H1 (cell line): ENCODE measurements at regions not wholly inside any gene's neighbourhood (a gene's known extent, or its start where the extent isn't known, plus 50 kb on each side); places are given as distances from the start of the nearest gene placed in this dataset.

Source experiments
- CTCF ChIA-PET: fragments of 300-600 bp; sonication (Branson Sonifier 250); formaldehyde crosslinking; loops from one replicate; lab custom pipeline; 2021; ENCODE audit not compliant: partially characterized antibody; lab: Charles Lee
- POLR2A ChIA-PET: fragments of 300-600 bp; sonication (Branson Sonifier 250); formaldehyde crosslinking; loops from one replicate; lab custom pipeline; 2021; ENCODE audit warnings: inconsistent platforms; ENCODE audit not compliant: partially characterized antibody; lab: Charles Lee
- DNase-seq, 2 experiments: peaks; one replicate each; pipeline versions ENCODE4 v3.0.0 to v3.0.0-alpha.2; 2010 to 2022; ENCODE audit warnings: low spot score in 2 of 2, low read depth in 1 of 2, mixed read lengths in 1 of 2
- FAIRE-seq: peaks from 2 replicates; lab custom pipeline; 2011; peaks lifted over from hg19 to GRCh38; lab: Jason Lieb, UNC
- H2AFZ ChIP-seq: 2 replicates; pipeline ENCODE4 v1.8.1; 2012; ENCODE audit warnings: low read length, inconsistent platforms
- H2AK5ac ChIP-seq: 2 replicates; pipeline ENCODE4 v1.6.1; 2013; ENCODE audit warnings: low read depth, low read length
- H2BK120ac ChIP-seq: replicated peaks from 2 replicates; pipeline ENCODE3; 2013; ENCODE audit warnings: low read depth, low read length, inconsistent platforms
- H2BK12ac ChIP-seq: 2 replicates; pipeline ENCODE4 v1.6.1; 2013; ENCODE audit warnings: low read depth, low read length
- H2BK15ac ChIP-seq: 2 replicates; pipeline ENCODE4 v1.6.1; 2013; ENCODE audit warnings: low read length
- H2BK20ac ChIP-seq: 2 replicates; pipeline ENCODE4 v1.6.1; 2013; ENCODE audit warnings: low read length
- H2BK5ac ChIP-seq: 2 replicates; pipeline ENCODE4 v1.6.1; 2013; ENCODE audit warnings: low read depth, low read length
- H3K14ac ChIP-seq: 2 replicates; pipeline ENCODE4 v1.6.1; 2013; ENCODE audit warnings: inconsistent platforms; ENCODE audit not compliant: insufficient read length
- H3K18ac ChIP-seq: 2 replicates; pipeline ENCODE4 v1.6.1; 2013; ENCODE audit warnings: low read length; ENCODE audit errors: extremely low read depth
- H3K23ac ChIP-seq: 2 replicates; pipeline ENCODE4 v1.6.1; 2013; ENCODE audit warnings: inconsistent platforms; ENCODE audit not compliant: insufficient read length
- H3K23me2 ChIP-seq: 2 replicates; pipeline ENCODE4 v1.6.1; 2013; ENCODE audit warnings: low read depth, low read length
- H3K27ac ChIP-seq: 2 replicates; pipeline ENCODE4 v1.6.1; 2011; ENCODE audit warnings: low read depth, low read length, inconsistent platforms
- H3K27me3 ChIP-seq, 4 experiments: replicated peaks in 1 of 4; 1 replicate in 1 of 4; 2 replicates in 3 of 4; pipeline versions ENCODE4 v1.6.1 to v1.8.1; 2011 to 2013; ENCODE audit warnings: low read length in 3 of 4, mild to moderate bottlenecking in 3 of 4, inconsistent platforms in 2 of 4, mixed read lengths in 2 of 4, moderate library complexity in 1 of 4; ENCODE audit not compliant: control insufficient read depth in 3 of 4, insufficient read depth in 3 of 4; ENCODE audit errors: extremely low read depth in 1 of 4
- H3K36me3 ChIP-seq, 4 experiments: 2 replicates each; pipeline versions ENCODE4 v1.6.1 to v1.8.1; 2011 to 2013; ENCODE audit warnings: mild to moderate bottlenecking in 4 of 4, low read length in 3 of 4, moderate library complexity in 2 of 4, control low read depth in 1 of 4, inconsistent platforms in 1 of 4; ENCODE audit not compliant: insufficient read depth in 4 of 4, control insufficient read depth in 2 of 4
- H3K4ac ChIP-seq: replicated peaks from 2 replicates; pipeline ENCODE3; 2013; ENCODE audit warnings: low read length, low read depth, mixed read lengths, inconsistent platforms; ENCODE audit not compliant: insufficient read length
- H3K4me1 ChIP-seq, 4 experiments: replicated peaks in 1 of 4; 1 replicate in 1 of 4; 2 replicates in 3 of 4; pipeline versions ENCODE4 v1.6.1 to v1.8.1; 2011 to 2013; ENCODE audit warnings: low read length in 3 of 4, inconsistent platforms in 2 of 4, mixed read lengths in 1 of 4; ENCODE audit not compliant: insufficient read depth in 4 of 4, control insufficient read depth in 3 of 4
- H3K4me2 ChIP-seq, 2 experiments: 2 replicates each; pipeline versions ENCODE4 v1.6.1 to v1.8.1; 2011 to 2013; ENCODE audit warnings: low read depth in 2 of 2, low read length in 2 of 2, control low read depth in 1 of 2, inconsistent platforms in 1 of 2, mild to moderate bottlenecking in 1 of 2; ENCODE audit not compliant: insufficient read depth in 1 of 2
- H3K4me3 ChIP-seq, 4 experiments: fragments of 200-600, 300-600 bp in 1 of 4; sonication (generic), shearing (Covaris generic), sonication (Bioruptor Twin) in 1 of 4; 2 replicates each; pipeline versions ENCODE4 v1.5.1 to v1.8.1; 2011 to 2016; ENCODE audit warnings: low read length in 4 of 4, low read depth in 3 of 4, control low read depth in 2 of 4, inconsistent platforms in 2 of 4, mild to moderate bottlenecking in 2 of 4, mixed read lengths in 1 of 4, moderate library complexity in 1 of 4; ENCODE audit not compliant: insufficient read depth in 2 of 4; ENCODE audit errors: extremely low read depth in 1 of 4
- H3K56ac ChIP-seq: replicated peaks from 2 replicates; pipeline ENCODE3; 2013; ENCODE audit warnings: low read depth, mild to moderate bottlenecking, mixed read lengths, low read length, inconsistent platforms; ENCODE audit not compliant: insufficient read length
- H3K79me1 ChIP-seq: 2 replicates; pipeline ENCODE4 v1.6.1; 2013; ENCODE audit warnings: low read depth, low read length, control low read depth
- H3K79me2 ChIP-seq, 2 experiments: 2 replicates each; pipeline versions ENCODE4 v1.6.1 to v1.8.1; 2012 to 2013; ENCODE audit warnings: low read length in 2 of 2, mild to moderate bottlenecking in 2 of 2, inconsistent platforms in 1 of 2; ENCODE audit not compliant: insufficient read depth in 2 of 2, control insufficient read depth in 1 of 2
- H3K9ac ChIP-seq, 4 experiments: replicated peaks in 1 of 4; 1 replicate in 1 of 4; 2 replicates in 3 of 4; pipeline versions ENCODE4 v1.6.1 to v1.8.1; 2011 to 2013; ENCODE audit warnings: low read depth in 3 of 4, low read length in 3 of 4, control low read depth in 2 of 4, mild to moderate bottlenecking in 2 of 4, moderate library complexity in 2 of 4, inconsistent platforms in 1 of 4; ENCODE audit errors: extremely low read depth in 1 of 4
- H3K9me3 ChIP-seq, 2 experiments: 2 replicates each; pipeline versions ENCODE4 v1.6.1 to v1.8.1; 2012 to 2013; ENCODE audit warnings: mild to moderate bottlenecking in 2 of 2, moderate library complexity in 2 of 2, control low read depth in 1 of 2, inconsistent platforms in 1 of 2, low read depth in 1 of 2, low read length in 1 of 2, mixed read lengths in 1 of 2; ENCODE audit not compliant: insufficient read depth in 2 of 2
- H4K20me1 ChIP-seq, 2 experiments: replicated peaks in 1 of 2; 2 replicates each; pipeline versions ENCODE3 to v1.8.1; 2011 to 2013; ENCODE audit warnings: inconsistent platforms in 2 of 2, low read length in 2 of 2, mild to moderate bottlenecking in 1 of 2; ENCODE audit not compliant: insufficient read depth in 2 of 2, control insufficient read depth in 1 of 2
- H4K5ac ChIP-seq: 2 replicates; pipeline ENCODE4 v1.6.1; 2013; ENCODE audit warnings: low read length, low read depth, mixed read lengths, inconsistent platforms; ENCODE audit not compliant: insufficient read length
- H4K8ac ChIP-seq: 2 replicates; pipeline ENCODE4 v1.8.0; 2013; ENCODE audit warnings: mild to moderate bottlenecking, moderate library complexity, low read length, inconsistent platforms; ENCODE audit not compliant: insufficient read depth; ENCODE audit errors: extremely low read depth
- H4K91ac ChIP-seq: replicated peaks from 2 replicates; pipeline ENCODE3; 2013; ENCODE audit warnings: low read length, mixed read lengths, inconsistent platforms; ENCODE audit not compliant: insufficient read length
- ASH2L ChIP-seq: fragments of 200-600, 300-600 bp; sonication (generic); IDR thresholded peaks from one replicate; pipeline ENCODE4 v1.7.1; 2017; ENCODE audit warnings: low read length
- CBX5 ChIP-seq: fragments of 300-800, 300-1000 bp; sonication (generic); IDR thresholded peaks from 2 replicates; pipeline ENCODE4 v1.7.1; 2016; ENCODE audit warnings: antibody characterized with exemption, low read length, low read depth
- FOSL1 ChIP-seq: IDR thresholded peaks from 2 replicates; pipeline ENCODE4 v1.6.1; 2011; ENCODE audit warnings: mild to moderate bottlenecking, low read depth, low read length, moderate library complexity; ENCODE audit not compliant: insufficient read depth
- POLR2A ChIP-seq, 2 experiments: IDR thresholded peaks; 1 replicate in 1 of 2; 2 replicates in 1 of 2; pipeline ENCODE4 v1.6.1; 2011; ENCODE audit warnings: low read depth in 2 of 2, low read length in 2 of 2, mild to moderate bottlenecking in 2 of 2; ENCODE audit errors: control extremely low read depth in 1 of 2
- POLR2AphosphoS5 ChIP-seq: IDR thresholded peaks from 2 replicates; pipeline ENCODE4 v1.6.1; 2011; ENCODE audit warnings: low read depth, low read length
- POU5F1 ChIP-seq: IDR thresholded peaks from 2 replicates; pipeline ENCODE4 v1.6.1; 2011; ENCODE audit warnings: low read depth, mild to moderate bottlenecking, low read length, moderate library complexity
- SP2 ChIP-seq: IDR thresholded peaks from 2 replicates; pipeline ENCODE4 v1.6.1; 2012; ENCODE audit warnings: mild to moderate bottlenecking, low read length, inconsistent platforms
- TAF7 ChIP-seq: optimal IDR thresholded peaks from 2 replicates; pipeline ENCODE3; 2011; ENCODE audit warnings: low read depth, mild to moderate bottlenecking, inconsistent platforms, low read length, moderate library complexity, borderline replicate concordance
- YY1 ChIP-seq: IDR thresholded peaks from 2 replicates; pipeline ENCODE4 v1.6.1; 2011; ENCODE audit warnings: low read depth, mild to moderate bottlenecking, low read length
- WGBS, 2 experiments: shearing (Covaris generic) in 1 of 2; methylation state at CpG; one replicate each; pipeline versions ENCODE4 v1.1.6 to v1.1.7; 2013 to 2015; ENCODE audit warnings: low lambda C conversion rate in 2 of 2, mixed read lengths in 2 of 2, inconsistent platforms in 1 of 2, low coverage in 1 of 2, missing lambda C conversion rate in 1 of 2; ENCODE audit not compliant: insufficient replicate concordance in 2 of 2, insufficient coverage in 1 of 2, insufficient read length in 1 of 2; ENCODE audit errors: extremely low coverage in 1 of 2, missing lambda C conversion rate in 1 of 2; 5-methylcytosine and 5-hydroxymethylcytosine counted together
- TF ChIP-seq, protein P1 (sequence below), 3 experiments: IDR thresholded peaks; 1 replicate in 2 of 3; 2 replicates in 1 of 3; pipeline versions ENCODE4 v1.5.1 to v1.6.1; 2011; ENCODE audit warnings: low read length in 3 of 3, mild to moderate bottlenecking in 3 of 3, inconsistent platforms in 2 of 3, low read depth in 1 of 3, moderate library complexity in 1 of 3; ENCODE audit not compliant: insufficient read depth in 1 of 3; ENCODE audit errors: control extremely low read depth in 1 of 3
- TF ChIP-seq, protein P2 (sequence below): IDR thresholded peaks from 2 replicates; pipeline ENCODE4 v1.6.1; 2012; ENCODE audit warnings: low read length, inconsistent platforms

DNA sequence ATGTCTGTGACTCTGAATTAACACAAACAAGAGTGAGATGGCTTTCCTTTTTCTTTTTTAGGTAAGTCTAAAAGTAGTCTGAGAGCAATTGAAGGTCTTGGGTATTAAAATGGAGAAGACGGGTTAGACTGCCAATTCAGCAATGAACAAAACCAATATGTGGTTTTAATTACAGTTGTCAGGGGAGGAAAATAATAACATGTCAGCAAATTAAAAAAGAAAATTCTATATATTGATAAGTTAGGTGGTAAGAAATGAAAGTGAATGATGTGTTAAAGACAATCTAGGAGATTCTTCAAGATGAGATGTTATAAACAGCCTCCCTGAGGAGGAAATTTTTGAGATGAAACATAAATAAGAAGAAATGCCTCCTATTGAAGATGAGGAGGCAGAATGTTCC lies 150.6 kb upstream of the HSF2 start:
- H3K18ac ChIP-seq, result no peak overlapping the region
- no peak for TF ChIP-seq FOSL1
- no peak for TF ChIP-seq TAF7
- TF ChIP-seq, protein P1, sequence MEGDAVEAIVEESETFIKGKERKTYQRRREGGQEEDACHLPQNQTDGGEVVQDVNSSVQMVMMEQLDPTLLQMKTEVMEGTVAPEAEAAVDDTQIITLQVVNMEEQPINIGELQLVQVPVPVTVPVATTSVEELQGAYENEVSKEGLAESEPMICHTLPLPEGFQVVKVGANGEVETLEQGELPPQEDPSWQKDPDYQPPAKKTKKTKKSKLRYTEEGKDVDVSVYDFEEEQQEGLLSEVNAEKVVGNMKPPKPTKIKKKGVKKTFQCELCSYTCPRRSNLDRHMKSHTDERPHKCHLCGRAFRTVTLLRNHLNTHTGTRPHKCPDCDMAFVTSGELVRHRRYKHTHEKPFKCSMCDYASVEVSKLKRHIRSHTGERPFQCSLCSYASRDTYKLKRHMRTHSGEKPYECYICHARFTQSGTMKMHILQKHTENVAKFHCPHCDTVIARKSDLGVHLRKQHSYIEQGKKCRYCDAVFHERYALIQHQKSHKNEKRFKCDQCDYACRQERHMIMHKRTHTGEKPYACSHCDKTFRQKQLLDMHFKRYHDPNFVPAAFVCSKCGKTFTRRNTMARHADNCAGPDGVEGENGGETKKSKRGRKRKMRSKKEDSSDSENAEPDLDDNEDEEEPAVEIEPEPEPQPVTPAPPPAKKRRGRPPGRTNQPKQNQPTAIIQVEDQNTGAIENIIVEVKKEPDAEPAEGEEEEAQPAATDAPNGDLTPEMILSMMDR (IDR thresholded peaks at IDR 0.05; ENCODE audit: control extremely low read depth in 1 of 3, insufficient read depth in 1 of 3, low read depth in 1 of 3, low read length in 3 of 3), result no peak
- no peak for TF ChIP-seq ASH2L
- no peak for TF ChIP-seq CBX5
- TF ChIP-seq, protein P2, sequence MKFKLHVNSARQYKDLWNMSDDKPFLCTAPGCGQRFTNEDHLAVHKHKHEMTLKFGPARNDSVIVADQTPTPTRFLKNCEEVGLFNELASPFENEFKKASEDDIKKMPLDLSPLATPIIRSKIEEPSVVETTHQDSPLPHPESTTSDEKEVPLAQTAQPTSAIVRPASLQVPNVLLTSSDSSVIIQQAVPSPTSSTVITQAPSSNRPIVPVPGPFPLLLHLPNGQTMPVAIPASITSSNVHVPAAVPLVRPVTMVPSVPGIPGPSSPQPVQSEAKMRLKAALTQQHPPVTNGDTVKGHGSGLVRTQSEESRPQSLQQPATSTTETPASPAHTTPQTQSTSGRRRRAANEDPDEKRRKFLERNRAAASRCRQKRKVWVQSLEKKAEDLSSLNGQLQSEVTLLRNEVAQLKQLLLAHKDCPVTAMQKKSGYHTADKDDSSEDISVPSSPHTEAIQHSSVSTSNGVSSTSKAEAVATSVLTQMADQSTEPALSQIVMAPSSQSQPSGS, result no peak
- TF ChIP-seq POU5F1, result no peak
- no peak for TF ChIP-seq SP2
- no peak for TF ChIP-seq POLR2A (IDR thresholded peaks at IDR 0.05; ENCODE audit: control extremely low read depth in 1 of 2, low read depth in 2 of 2, low read length in 2 of 2)
- TF ChIP-seq YY1, result no peak
- no peak for TF ChIP-seq POLR2AphosphoS5

More for the DNA sequence above, 150.6 kb upstream of the HSF2 start:
- Histone ChIP-seq H4K5ac (no peak overlapping the region), H2BK120ac (no peak overlapping the region), H2AK5ac (no peak overlapping the region), H3K56ac (no peak overlapping the region), H3K14ac (no peak overlapping the region), H4K20me1 (no peaks in the 10 kb centered on the region), H3K4me3 (no peak overlapping the region), H3K23ac (no peak overlapping the region), H2BK20ac (no peak overlapping the region), H3K4ac (no peak overlapping the region), H2BK15ac (no peak overlapping the region), H2BK12ac (no peak overlapping the region), H3K36me3 (no peaks in the 10 kb centered on the region), H3K79me2 (no peaks in the 10 kb centered on the region), H2BK5ac (no peak overlapping the region), H3K4me2 (no peak overlapping the region), H3K9me3 (no peaks in the 10 kb centered on the region; a peak in 1 of 4 replicates), H4K91ac (no peak overlapping the region), H3K4me1 (no peaks in the 10 kb centered on the region), H3K27ac (no peak overlapping the region), H3K9ac (no peak overlapping the region), H3K27me3 (no peaks in the 10 kb centered on the region), H4K8ac (no peak overlapping the region), H2AFZ (no peak overlapping the region), H3K23me2 (no peaks in the 10 kb centered on the region), H3K79me1 (no peaks in the 10 kb centered on the region)
- POLR2A ChIA-PET, result no interaction called here
- no peak for DNase-seq
- no peak for FAIRE-seq
- CTCF ChIA-PET, result interaction anchor here (0.6 to 1.4 kb wide), 2 partner anchors 11 to 67 kb away, joined by 3 read pairs; no protein-coding TSS in a partner anchor
- WGBS, 2 experiments, result 63% methylated on average over 1 of the region's 1 CpG; no CpG with 5 or more reads in 1 of the 2 experiments
